Activated CD8-positive, alpha-beta memory T cell treated with anti-CD3 and anti-CD28 coated beads, Interleukin-2, amount 50 U/mL, for 1 hour (primary cell): ENCODE measurements at regions not wholly inside any gene's neighbourhood (a gene's known extent, or its start where the extent isn't known, plus 50 kb on each side); places are given as distances from the start of the nearest gene placed in this dataset.
"Not testable (repeated sequence)": the region's sequence is repeated elsewhere in the genome, so short reads cannot be mapped to it uniquely, and the experiment has no call there.

Experiments
- DNase-seq: peaks from one replicate; pipeline ENCODE4 v3.0.0-alpha.2; 2020; ENCODE audit errors: extremely low read depth

GRCh38 chr14:52124791-52125684 lies 56.2 kb upstream of the NID2 start:
- no peak for DNase-seq

GRCh38 chr14:52122163-52122562 lies 53.3 kb upstream of the NID2 start:
- DNase-seq = not testable (repeated sequence)

- no peak for DNase-seq
These were observed 52.6 kb upstream of the NID2 start for GRCh38 chr14:52121441-52121840.

GRCh38 chr14:52119030-52119429 lies 50.2 kb upstream of the NID2 start:
- no peak for DNase-seq
